SK-N-SH treated with all-trans-retinoic acid at 6 μM for 48 hours (cell line): ENCODE measurements at regions not wholly inside any gene's neighbourhood (a gene's known extent, or its start where the extent isn't known, plus 50 kb on each side); places are given as distances from the start of the nearest gene placed in this dataset.

ENCODE experiments used
- PATZ1 ChIP-seq: fragments of 250-450 bp; sonication (Bioruptor Pico); IDR thresholded peaks from 2 replicates; pipeline ENCODE4 v1.8.0; 2020; ENCODE audit warnings: mild to moderate bottlenecking, moderate library complexity, borderline replicate concordance
- SNAI2 ChIP-seq: fragments of 250-450 bp; sonication (Bioruptor Pico); IDR thresholded peaks from 2 replicates; pipeline ENCODE4 v1.5.0; 2020; ENCODE audit warnings: mild to moderate bottlenecking, moderate library complexity
- TCF4 ChIP-seq: fragments of 250-450 bp; sonication (Bioruptor Pico); IDR thresholded peaks from 2 replicates; pipeline ENCODE4 v1.8.0; 2021; ENCODE audit warnings: mild to moderate bottlenecking, moderate library complexity, borderline replicate concordance
- ZNF70 ChIP-seq: fragments of 450-650 bp; formaldehyde crosslinking; IDR thresholded peaks from 2 replicates; pipeline ENCODE4 v1.5.0; 2020; ENCODE audit warnings: mild to moderate bottlenecking, moderate library complexity
- TF ChIP-seq, protein P1 (sequence below): fragments of 250-450 bp; sonication (Bioruptor Pico); IDR thresholded peaks from 2 replicates; pipeline ENCODE4 v1.8.0; 2021; ENCODE audit warnings: low read depth, mild to moderate bottlenecking, moderate library complexity, borderline replicate concordance

DNA sequence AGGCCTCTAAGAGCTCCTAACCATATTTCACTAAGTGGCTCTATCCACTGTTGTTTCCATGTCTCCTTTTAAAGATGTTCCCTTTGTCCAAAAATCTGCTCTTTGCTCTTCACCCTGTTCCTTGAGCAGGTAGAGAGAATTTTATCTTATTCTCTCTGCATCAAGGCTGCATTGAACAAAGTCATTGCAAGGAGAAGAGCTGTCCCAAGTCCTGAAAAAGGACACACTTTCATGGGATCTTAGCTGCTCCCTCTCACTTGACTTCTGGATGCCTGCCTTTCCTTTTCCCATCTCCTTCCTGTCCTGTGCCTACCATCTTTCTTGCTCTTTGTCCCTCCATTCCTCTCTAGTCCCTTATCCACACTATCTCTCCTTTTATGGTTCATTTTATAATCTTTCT lies 235.2 kb upstream of the THSD7B start:
- TF ChIP-seq SNAI2 (CRISPR knock-in tag): no peak
- no peak for TF ChIP-seq ZNF70
- no peak for TF ChIP-seq PATZ1 (CRISPR knock-in tag)
- TF ChIP-seq, protein P1, sequence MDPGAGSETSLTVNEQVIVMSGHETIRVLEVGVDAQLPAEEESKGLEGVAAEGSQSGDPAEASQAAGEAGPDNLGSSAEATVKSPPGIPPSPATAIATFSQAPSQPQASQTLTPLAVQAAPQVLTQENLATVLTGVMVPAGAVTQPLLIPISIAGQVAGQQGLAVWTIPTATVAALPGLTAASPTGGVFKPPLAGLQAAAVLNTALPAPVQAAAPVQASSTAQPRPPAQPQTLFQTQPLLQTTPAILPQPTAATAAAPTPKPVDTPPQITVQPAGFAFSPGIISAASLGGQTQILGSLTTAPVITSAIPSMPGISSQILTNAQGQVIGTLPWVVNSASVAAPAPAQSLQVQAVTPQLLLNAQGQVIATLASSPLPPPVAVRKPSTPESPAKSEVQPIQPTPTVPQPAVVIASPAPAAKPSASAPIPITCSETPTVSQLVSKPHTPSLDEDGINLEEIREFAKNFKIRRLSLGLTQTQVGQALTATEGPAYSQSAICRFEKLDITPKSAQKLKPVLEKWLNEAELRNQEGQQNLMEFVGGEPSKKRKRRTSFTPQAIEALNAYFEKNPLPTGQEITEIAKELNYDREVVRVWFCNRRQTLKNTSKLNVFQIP: no peak
- TF ChIP-seq TCF4 (CRISPR knock-in tag): no peak
